ENCODE measurements at regions not wholly inside any gene's neighbourhood (a gene's known extent, or its start where the extent isn't known, plus 50 kb on each side); places are given as distances from the start of the nearest gene placed in this dataset.

DNA sequence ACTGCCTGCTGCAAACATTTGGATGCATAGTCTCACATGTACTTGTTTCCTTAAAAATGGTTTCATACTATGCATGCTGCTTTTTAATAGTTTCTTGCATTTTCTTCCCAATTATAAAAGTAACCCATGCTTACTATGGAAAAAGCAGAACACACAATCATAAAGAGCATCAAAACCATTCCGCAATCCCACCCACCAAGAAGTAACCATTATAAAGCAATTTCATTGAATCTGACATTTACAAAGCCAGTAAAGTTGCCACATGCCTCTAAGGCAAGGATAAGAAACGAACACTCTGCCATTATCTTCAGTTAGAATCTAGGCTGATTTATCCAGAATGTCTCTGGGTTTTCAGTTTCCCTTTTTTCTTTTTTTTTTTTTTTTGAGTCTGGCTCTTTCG lies 92.7 kb upstream of the OSMR start:
- Histone ChIP-seq H3K4me1 (no peaks in the 10 kb centered on the region), H3K36me3 (no peaks in the 10 kb centered on the region), H3K9me3 (no peaks in the 10 kb centered on the region), H3K27me3 (no peaks in the 10 kb centered on the region), H3K4me3 (no peak overlapping the region), H3K27ac (no peak overlapping the region)
- intact Hi-C loops (cut with DNase I; ENCODE audit: low total_unique reads), result no loop called here
- TF ChIP-seq, protein P1, sequence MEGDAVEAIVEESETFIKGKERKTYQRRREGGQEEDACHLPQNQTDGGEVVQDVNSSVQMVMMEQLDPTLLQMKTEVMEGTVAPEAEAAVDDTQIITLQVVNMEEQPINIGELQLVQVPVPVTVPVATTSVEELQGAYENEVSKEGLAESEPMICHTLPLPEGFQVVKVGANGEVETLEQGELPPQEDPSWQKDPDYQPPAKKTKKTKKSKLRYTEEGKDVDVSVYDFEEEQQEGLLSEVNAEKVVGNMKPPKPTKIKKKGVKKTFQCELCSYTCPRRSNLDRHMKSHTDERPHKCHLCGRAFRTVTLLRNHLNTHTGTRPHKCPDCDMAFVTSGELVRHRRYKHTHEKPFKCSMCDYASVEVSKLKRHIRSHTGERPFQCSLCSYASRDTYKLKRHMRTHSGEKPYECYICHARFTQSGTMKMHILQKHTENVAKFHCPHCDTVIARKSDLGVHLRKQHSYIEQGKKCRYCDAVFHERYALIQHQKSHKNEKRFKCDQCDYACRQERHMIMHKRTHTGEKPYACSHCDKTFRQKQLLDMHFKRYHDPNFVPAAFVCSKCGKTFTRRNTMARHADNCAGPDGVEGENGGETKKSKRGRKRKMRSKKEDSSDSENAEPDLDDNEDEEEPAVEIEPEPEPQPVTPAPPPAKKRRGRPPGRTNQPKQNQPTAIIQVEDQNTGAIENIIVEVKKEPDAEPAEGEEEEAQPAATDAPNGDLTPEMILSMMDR (IDR thresholded peaks at IDR 0.05), result no peak
- DNase-seq, result no peak

DNA sequence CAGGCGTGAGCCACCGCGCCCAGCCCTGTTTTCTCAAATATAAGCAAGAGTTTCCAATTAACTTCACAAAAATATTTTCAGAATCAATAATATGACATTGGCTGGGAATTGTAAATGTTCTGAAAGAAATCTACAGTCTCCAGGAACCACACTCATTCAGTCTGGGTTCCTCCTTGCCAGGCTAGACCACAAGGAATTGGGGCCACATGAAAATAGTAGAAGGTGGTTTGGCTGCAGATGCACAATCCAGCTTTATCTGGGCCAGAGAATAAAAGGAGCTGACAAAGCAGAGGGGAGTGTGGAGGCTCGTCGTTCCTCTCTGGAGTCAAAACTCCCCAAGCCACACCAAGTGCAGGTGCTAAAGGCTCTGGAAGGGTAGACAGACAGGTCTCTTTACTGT lies 92.0 kb upstream of the OSMR start:
- Histone ChIP-seq H3K4me1 (peaks cover 0 to 1% (median 0%) of the 10 kb centered on the region in 4 donors), H3K4me3 (no peak overlapping the region), H3K9me3 (no peaks in the 10 kb centered on the region), H3K36me3 (no peaks in the 10 kb centered on the region), H3K27me3 (no peaks in the 10 kb centered on the region), H3K27ac (no peak overlapping the region)
- no peak for DNase-seq
- intact Hi-C loops (cut with DNase I; ENCODE audit: low total_unique reads), result no loop called here
- TF ChIP-seq, protein P1 (IDR thresholded peaks at IDR 0.05), result no peak

DNA sequence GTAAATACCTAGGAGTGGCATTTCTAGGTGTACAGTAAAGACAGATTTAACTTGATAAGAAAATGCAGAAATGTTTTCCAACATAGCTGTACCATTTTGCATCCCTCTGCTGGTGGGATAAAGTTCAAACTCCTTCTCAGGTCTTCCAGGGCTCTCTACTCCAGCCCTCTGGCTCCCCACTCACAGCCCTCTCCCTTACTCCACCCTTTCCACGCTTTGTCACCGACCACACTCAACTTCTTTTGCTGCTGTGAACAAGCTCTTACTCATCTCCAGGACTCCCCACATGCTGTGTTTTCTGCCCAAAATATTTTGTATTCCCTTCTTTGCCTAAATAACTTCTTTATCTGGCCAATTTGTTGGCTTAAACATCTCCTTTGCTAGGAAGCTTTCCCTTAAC lies 90.6 kb upstream of the OSMR start:
- DNase-seq, result no peak
- Histone ChIP-seq H3K27ac (no peak overlapping the region), H3K9me3 (no peaks in the 10 kb centered on the region), H3K4me1 (peaks cover 0 to 8% (median 0%) of the 10 kb centered on the region in 4 donors), H3K36me3 (no peaks in the 10 kb centered on the region), H3K27me3 (no peaks in the 10 kb centered on the region), H3K4me3 (no peak overlapping the region)
- intact Hi-C loops (cut with DNase I; ENCODE audit: low total_unique reads), result no loop called here
- TF ChIP-seq, protein P1 (IDR thresholded peaks at IDR 0.05), result no peak

DNA sequence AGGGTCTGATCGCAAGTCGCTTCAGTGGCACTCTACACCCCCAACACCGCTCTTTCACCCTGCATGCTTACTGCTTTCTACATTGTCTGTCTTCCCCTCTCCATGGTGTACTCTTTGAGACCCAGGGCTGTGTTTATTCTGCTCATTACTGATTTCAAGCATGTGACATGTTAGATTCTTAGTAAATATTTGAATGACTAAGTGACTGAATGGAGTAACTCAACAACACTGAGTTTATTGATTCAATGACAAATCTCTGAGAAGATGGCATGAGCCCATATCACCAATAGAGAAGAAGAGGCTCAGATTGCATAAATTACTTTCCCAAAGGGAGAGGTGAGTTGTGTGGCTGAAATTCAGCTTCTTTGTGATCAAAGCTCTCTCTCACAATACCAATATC lies 89.7 kb upstream of the OSMR start:
- intact Hi-C loops (cut with DNase I; ENCODE audit: low total_unique reads), result no loop called here
- Histone ChIP-seq H3K4me3 (no peak overlapping the region), H3K27ac (no peak overlapping the region), H3K27me3 (no peaks in the 10 kb centered on the region), H3K36me3 (no peaks in the 10 kb centered on the region), H3K4me1 (peaks cover 0 to 10% (median 0%) of the 10 kb centered on the region in 4 donors), H3K9me3 (no peaks in the 10 kb centered on the region)
- TF ChIP-seq, protein P1 (IDR thresholded peaks at IDR 0.05), result no peak
- DNase-seq, result no peak

DNA sequence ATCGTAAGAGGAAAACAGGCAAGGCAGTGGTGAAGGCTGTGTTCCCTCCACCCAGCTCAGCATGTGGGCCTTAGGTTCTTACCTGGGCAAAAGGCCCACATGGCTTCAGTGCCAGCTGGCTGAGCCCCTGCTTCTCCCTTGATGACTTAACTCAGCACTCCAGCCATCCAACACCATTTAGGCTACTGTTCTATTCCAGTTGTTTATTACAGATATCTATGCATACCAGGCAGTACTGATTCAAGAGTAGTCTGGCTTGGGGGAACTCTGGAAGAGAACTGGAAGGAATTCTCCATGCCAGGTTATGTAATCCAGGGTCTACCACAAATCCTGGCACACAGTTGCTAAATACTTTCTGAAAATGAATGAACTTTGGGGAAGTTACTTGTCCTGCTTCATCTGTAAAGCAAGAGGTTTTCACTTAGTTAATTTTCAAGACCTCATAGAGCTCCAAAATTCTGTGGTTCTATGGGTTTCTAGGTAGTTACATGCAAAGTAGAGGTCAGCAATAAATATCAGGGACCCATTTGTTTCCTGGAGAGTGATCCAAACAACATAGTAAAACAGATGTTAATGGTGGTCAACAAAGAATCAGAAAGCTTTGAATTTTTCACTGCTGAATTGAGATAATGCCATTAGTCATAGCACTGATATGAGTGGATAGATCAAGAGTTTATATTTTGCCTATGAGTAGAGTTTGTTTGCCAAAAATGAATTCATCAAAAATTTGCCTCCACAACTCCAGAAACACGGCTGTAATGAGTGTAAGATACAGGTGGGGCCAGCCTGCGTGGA lies 88.2 kb upstream of the OSMR start:
- Histone ChIP-seq H3K9me3 (no peaks in the 10 kb centered on the region), H3K4me3 (no peak overlapping the region), H3K27me3 (no peaks in the 10 kb centered on the region), H3K4me1 (peaks cover 0 to 12% (median 0%) of the 10 kb centered on the region in 4 donors), H3K36me3 (no peaks in the 10 kb centered on the region), H3K27ac (no peak overlapping the region)
- no peak for DNase-seq
- intact Hi-C loops (cut with DNase I; ENCODE audit: low total_unique reads), result no loop called here
- TF ChIP-seq, protein P1 (IDR thresholded peaks at IDR 0.05), result no peak

All from tibial artery (tissue), 4 donors.